ENCODE measurements at regions not wholly inside any gene's neighbourhood (a gene's known extent, or its start where the extent isn't known, plus 50 kb on each side); places are given as distances from the start of the nearest gene placed in this dataset.

DNA sequence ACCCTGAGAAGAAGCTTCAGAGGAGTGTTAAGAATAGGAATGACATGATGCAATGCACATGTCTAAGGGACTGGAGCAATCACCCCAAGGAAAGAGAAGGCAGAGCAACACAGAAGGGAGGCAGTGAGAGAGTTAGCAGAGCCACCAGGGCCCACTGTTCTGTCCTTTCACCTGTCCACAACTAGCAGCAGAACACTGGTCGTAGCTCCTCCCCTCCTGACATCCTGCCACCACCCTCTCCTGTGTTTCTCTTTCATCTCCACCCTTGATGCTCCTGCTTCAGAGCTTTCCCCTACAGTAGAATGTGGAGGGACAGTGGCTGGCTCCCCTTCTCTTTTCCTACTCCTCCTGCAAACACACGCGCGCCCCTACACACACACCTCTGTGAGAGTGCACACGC is 483.4 kb upstream of the KIF2A start:
- no peak for FAIRE-seq
- no peak for DNase-seq (ENCODE audit: low spot score)

DNA sequence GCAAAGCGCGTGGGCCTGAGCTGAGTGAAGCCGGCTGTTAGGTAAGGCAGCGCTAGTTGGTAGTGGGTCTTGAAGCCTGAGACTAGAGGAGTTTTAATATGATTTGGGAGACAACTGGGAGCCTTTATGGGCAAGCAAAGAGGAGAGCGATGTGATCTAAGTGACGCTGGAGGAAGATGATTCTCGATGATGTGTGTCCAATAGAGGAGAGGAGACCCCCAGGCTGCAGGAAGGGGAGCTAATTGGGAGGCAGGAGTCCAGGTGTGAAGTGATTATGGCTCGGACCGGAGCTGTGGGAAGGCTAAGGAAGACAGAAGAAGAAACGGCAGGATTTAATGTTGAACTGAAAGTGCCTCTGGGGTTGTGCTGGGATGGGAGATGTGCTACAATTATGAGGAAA is 482.9 kb upstream of the KIF2A start:
- FAIRE-seq (no peak), DNase-seq (ENCODE audit: low spot score) (no peak)

DNA sequence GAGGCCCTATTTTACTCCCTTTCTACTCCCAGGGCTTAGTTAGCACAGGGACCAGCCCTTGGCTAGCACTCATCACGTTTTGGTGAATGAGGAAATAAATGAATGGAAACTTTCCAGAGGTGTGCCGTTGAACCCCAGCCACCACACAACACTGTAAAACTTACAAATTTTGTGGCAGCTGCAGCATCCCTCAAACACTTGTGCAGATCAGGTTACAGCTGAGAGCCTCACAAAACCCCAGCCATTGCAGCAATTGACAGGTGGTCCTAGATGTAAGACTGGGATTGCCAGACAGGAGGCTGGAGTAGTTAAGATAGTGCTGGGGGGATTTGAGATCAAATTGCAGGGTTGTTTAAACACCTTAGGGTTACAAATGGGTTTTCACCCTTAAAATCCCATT is 482.2 kb upstream of the KIF2A start:
- FAIRE-seq (no peak), DNase-seq (ENCODE audit: low spot score) (no peak)

DNA sequence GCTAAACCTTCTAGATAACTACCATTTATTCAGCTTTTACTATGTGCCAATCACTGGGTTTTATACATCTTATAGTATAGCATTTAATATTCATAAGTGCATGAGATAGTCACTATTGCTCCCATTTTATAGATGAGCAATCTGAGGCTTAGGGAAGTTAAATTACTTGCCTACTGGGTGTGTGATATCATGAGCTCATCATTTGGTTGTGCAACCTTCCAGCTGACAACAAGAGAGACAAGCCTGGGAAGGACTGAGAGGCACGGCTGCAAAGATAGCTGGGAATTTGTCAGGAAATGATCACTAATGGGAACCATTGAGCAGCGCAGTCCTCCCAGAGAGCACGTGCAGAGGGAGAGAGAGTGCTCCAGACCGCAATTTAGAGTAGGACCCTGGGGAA is 481.6 kb upstream of the KIF2A start:
- DNase-seq (ENCODE audit: low spot score), result no peak
- no peak for FAIRE-seq

DNA sequence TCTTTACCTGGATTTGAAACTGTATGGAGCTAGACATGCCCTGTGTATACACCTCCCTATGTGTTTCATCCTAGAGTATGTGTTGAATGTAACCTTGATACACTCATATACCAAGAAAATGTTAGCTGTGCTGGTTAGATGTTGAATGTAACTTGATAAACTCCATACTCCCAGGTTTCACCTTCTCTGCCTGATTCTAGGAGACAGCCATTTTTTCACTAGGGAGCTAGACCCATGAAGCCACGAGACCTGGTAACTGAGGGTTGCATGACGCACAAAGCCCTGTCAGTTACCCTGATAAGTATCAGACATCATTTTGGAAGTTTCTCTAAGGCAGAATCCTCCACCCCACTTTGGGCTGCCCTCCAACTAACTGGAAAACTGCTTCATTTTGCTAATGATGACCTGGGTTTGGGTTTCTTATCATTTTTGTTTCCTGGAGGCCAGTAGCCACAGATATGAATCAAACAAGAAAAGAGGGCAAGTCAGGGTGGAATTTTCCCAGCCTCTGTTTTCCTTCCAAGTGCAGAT is 478.5 kb upstream of the KIF2A start:
- FAIRE-seq (no peak), DNase-seq (ENCODE audit: low spot score) (no peak)

DNA sequence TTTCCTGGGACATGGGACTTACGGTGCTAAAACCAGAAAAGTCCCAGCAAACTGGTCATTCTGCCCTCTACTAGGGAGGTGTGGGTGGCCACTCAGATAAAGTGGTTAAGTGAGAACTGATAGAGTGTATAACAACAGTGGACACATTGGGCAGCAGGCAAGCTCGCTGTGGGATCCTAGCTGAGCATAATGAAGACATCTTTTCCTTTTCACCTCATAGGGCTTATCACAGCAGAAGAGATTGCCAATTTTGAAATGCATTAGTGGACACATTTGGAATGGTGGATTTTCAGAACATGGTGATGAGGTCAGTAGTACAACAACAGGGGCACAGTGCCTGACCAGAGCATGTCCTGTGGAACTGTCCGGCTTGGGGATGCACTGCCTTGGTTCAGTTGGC is 477.1 kb upstream of the KIF2A start:
- FAIRE-seq, result no peak
- no peak for DNase-seq (ENCODE audit: low spot score)

DNA sequence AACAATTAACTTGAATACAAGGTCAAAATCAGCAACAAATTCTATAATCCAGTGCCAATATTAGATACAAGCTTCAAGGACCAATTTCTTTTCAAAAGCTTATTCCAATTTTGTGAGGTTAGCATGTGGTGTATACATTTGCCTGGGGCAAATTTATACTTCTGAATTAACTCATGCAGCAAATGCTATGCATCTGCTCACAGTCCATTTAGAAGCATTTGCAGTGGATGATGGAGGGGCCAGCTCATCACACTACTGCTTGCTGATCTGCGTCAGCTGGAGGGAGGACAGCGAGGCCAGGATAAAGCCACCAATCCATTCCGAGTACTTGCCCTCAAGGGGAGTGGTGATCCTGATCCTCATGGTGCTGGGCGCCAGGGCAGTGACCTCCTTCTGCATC is 474.3 kb upstream of the KIF2A start:
- peak; percentile 23 for FAIRE-seq
- DNase-seq (ENCODE audit: low spot score), result no peak

DNA sequence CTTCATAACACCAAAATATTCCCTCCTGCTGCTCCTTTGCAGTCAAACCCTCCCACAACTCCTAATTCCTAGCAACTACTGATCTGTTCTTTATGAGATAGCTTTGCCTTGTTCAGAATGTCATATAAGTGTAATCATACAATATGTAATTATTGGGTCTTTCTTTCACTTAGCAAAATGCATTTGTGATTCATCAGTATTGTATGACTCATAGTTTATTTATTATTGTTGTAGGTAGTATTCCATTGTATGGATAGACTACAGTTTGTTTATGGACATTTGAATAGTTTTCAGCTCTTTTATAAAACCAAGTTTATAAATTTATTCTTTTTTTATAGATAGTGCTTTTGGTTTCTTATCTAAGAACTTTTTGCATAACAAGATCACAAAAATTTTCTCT is 468.2 kb upstream of the KIF2A start:
- FAIRE-seq, result no peak
- no peak for DNase-seq (ENCODE audit: low spot score)

DNA sequence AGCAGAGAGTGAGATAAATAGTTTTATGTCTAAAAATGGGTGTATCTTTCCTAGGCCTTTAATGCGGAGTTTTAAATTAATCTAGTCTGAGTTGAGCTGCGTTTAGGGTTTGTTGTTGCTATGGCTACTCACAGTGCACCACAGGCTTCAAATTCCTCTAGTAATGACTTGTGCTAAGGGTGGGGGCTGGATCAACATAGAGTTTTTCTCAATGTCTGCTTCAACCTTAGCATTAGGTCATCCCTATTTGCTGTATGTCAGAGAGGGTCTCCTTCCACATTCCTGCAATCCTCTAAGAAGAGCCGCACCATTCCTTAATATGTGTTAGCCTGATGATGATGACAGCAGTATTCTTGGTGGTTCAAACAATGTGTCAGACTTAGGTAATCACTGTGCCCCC is 465.6 kb upstream of the KIF2A start:
- peak; percentile 27 for DNase-seq (ENCODE audit: low spot score)
- FAIRE-seq, result peak; percentile 35

DNA sequence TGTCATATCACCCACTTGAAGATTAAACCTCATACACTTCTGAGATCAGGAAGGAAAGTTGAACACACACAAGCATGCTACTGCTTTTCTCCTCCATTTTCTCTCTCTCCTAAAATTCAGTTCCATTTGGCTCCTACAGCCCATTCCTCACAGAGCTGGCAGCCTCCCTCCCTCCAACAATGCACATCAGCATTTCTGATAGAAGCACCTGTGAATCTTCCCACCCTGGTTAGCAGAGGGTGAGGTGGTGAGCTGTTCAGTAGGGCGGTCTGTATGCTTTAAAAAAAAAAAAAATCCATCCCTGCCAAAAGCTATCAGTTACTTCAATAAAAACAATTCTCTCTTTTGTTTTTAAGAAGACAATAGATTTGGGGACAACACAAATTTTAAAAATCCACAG is 463.2 kb upstream of the KIF2A start:
- no peak for FAIRE-seq

DNA sequence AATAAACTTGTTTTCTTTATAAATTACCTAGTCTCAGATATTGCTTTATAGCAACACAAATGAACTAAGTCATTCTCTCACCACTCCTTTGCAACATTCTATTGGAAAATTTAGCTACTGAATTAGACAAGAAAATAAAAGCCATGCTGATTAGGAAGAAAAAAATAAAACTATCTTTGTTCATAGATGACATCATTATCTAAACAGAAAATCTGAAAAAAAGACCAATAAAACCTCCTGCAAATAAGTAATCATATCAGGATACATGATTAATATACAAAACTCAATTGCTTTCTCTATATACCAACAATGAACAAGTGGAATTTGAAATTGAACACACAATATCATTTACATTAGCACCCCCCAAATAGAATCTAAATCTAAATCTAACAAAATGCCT is 455.3 kb upstream of the KIF2A start:
- FAIRE-seq (no peak), DNase-seq (ENCODE audit: low spot score) (no peak)

More for the DNA sequence above, 463.2 kb upstream of the KIF2A start:
- no peak for DNase-seq (ENCODE audit: low spot score)

DNA sequence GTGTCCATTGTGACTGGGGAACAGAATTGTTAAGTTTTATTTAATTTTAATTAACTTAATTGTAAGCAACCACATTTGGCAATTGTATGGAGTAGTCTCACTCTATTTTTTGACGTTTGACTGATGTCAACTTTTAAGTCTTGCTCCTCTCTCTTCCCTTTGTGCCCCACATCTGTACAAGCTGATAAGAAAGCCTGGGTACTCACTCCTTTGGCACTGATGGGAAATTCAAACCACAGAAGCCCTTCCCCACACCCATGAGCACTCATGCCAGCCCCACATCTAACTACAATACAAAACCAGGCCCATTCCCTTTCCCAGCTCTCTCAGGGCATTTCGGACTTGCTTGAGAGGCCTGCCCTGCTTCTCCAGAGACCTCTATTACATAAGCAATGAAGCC is 451.5 kb upstream of the KIF2A start:
- FAIRE-seq (no peak), DNase-seq (ENCODE audit: low spot score) (no peak)

DNA sequence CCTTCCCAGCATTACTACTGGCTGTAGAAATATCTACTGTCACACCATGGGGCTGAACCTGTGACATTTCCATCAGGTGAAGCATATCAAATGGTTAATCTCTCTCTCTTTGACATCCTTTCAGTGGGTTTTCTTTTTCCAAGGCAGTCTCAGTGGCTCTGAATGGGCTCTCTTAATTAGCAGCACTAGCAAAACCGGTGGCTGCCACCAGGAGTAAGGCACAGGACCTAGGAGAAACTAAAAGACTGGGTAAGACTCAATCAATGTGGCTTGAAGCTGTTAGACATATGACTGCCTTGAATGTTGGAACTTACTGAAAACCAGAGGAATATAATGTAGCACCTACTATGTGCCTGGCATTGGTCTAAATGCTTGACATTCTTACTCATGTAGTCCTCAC is 445.0 kb upstream of the KIF2A start:
- no peak for FAIRE-seq

DNA sequence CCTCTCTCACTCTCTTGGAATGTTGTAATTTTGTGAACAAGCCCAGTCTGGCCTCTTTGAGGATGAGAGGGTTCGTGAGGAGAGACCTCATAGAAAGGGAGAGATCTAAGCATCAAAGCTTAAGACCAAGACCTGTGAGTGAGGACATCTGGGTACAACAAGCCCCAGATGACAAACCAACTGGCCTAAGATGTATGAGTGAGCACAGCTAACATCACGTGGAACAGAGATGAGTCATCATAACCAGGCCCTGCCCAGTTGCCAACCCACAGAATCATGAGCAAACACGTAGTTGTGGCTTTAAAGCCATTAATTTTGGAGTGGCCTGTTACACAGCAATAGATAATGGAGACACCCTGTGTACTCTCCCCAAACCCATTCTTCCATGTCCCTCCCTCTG is 439.1 kb upstream of the KIF2A start:
- DNase-seq (ENCODE audit: low spot score) (peak; percentile 79), FAIRE-seq (peak; percentile 69)

More for the DNA sequence above, 445.0 kb upstream of the KIF2A start:
- no peak for DNase-seq (ENCODE audit: low spot score)

DNA sequence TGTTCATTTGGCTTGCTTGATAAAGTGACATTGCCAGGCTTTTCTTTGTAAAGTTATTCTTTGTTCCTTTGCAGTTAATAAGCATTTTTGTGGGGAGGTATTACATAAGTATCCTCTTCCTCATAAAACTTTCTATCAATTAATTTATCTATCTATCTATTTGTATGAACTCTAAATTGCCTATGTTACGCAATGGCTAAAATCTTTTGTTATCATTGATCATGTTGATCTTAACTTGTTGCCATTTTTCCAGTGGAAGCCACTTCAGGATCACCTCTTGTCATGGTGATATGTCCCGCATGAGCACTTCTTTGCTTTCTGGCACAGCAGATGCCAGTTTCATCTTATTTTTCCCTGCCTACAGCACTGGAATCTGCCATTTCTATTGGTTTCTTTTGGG is 436.7 kb upstream of the KIF2A start:
- no peak for FAIRE-seq
- DNase-seq (ENCODE audit: low spot score), result no peak

DNA sequence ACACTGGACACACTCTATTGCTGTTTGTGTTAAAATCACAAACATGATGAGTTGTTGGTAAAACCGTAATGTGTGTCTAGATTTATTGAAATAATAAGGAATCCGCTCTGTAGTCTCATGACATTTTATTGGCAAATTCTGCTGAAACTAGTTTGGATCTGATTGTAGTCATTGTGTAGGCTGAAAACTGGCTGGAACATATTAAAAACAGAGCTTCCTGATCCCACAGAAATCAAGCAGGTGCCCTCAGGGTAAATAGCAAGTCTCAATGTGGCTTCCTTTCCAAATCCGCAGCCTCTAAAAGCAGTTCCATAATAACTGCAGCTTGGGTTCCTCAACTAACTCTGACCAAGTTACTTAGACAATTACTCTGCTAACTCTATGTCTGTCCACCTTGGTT is 427.5 kb upstream of the KIF2A start:
- no peak for DNase-seq (ENCODE audit: low spot score)
- no peak for FAIRE-seq

DNA sequence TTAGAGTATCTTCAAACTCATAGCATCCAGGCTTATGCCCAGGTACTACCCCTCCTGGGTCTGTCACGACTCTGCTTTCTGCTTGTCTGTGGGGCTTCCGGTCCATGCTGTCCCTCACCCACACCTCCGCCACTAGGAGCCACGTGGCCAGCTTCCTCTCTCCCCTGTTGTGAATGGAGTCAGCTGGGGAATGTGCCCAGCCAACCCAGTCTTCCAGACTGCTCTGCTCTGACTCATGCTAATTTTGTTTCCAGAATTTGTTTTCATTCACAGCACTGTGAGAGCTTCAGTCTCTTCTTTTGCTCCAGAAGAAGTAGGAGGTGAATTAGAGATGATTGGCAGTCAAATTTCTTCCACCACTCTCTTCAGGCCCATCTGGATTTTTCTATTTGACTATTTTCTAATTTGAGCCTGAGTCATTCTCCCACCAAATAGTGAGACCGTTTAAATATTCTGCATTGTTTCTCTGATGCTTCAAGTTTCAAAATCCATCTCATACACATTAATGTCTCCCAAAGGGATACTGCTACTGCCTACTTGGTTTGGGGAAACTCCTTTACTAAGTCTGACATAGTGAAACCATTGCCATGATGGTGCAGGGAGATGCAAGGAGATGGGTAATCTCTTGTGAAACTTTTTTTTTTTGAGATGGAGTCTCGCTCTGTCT is 424.1 kb upstream of the KIF2A start:
- DNase-seq (ENCODE audit: low spot score), result peak; percentile 73
- FAIRE-seq, result peak; percentile 79

DNA sequence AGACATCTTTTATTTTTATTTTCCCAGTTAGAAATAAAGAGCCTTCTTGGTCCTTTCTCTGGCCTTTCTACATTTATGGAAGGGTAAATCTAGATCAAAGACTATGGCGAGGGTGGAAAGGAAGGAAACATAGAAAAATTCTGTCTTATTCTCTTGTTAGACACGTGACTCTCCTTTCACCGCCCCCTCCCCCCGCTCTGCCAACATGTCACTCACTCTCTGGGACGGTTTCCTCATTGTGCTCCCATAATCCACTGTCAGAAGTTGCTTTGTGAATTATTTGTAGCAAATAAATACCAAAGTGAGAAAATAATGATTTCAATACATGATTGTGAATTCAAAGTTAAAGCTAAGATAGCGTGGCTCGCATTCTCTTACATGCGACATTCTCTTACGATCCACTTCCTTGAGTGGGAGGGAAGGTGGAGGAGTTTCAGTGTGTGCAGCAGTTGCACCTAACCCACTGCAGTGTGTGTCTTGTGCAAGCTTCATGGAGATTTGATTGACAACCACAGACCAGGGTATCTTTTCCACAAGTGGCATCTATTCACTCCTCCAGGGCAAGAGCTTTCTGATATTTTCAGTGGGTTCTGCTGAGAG is 423.0 kb upstream of the KIF2A start:
- FAIRE-seq (no peak), DNase-seq (ENCODE audit: low spot score) (no peak)

DNA sequence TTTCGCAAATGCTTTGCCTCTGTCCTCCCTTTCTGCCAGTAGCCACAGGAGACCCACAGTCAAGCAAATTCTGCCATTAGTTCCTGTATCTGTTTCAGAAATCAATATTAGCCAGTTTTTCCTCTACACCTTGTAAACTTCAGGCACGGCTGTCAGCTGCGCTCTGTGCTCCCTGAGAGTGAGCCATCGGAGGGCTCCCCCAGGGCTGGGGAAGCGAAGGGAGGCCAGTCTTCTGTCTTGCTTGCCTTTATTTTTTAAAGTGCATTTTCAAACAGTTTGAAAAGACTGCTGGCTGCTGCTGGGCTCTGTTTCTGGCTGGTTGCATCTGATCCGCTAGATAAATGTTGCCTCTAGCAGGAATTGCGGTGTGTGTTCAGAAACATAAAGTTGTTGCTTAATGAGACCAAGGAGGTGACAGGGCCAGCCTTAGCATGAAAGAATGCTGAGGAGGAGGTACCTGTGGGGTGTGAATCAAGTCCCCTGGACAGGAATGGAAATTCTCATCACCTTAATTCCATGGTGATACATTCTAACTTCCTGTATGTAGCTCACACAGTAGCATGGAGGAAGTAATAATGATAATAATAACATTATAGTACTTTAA is 421.7 kb upstream of the KIF2A start:
- no peak for DNase-seq (ENCODE audit: low spot score)
- no peak for FAIRE-seq

DNA sequence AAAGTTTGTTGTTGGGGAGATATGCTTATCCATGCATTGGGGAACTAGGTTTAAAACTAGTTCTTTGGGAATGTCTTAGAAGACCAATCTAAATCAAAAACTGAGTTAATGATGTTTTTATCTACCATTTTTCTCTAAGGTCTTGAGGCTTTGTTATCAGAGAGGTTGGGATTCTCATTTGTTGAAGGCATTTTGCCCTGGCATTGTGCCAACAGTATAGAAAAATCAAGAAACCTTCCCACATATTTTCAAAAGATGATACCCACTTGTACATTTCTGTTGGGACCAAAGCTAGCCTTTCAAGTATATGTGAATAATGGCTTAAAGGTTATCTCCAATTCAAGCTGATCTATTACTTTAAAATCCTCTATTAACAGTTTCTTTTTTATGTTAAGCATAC is 419.8 kb upstream of the KIF2A start:
- FAIRE-seq (no peak), DNase-seq (ENCODE audit: low spot score) (no peak)

DNA sequence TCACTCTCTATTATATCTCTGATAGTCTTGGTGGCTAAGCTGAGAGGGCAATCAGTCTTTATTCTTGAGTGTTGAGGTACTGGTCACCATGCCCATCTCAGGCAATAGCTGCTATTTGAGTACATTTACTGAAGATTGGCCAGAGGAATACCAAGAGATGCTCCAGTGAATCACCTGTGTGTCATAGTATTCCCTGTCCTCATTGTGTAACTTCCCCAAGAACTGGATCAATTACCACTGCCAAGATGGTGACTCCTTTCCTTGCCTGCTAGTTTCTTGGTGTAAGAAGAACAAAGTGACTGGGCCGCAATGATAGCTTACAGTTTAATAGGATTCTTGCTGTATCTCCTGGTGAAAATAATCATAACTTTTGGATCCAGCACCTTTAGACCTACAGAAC is 418.7 kb upstream of the KIF2A start:
- FAIRE-seq (no peak), DNase-seq (ENCODE audit: low spot score) (no peak)

DNA sequence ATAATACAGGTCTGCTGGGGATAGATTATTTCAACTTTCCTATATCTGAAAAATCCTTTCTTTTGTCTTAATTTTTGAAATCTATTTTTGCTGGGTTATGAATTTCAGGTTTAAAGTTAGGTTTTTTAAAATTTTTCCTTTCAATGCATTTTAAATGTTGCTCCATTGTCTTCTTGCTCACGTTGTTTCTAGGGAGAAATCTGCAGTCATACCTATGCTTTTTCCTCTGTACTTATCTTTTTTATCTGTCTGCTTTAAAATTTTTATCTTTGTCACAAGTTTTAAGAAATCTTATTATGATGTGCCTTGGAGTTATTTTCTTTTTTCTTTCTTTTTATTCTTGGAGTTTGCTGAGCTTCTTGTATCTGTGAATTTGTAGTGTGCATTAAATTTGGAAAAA is 412.0 kb upstream of the KIF2A start:
- FAIRE-seq (no peak), DNase-seq (ENCODE audit: low spot score) (no peak)

DNA sequence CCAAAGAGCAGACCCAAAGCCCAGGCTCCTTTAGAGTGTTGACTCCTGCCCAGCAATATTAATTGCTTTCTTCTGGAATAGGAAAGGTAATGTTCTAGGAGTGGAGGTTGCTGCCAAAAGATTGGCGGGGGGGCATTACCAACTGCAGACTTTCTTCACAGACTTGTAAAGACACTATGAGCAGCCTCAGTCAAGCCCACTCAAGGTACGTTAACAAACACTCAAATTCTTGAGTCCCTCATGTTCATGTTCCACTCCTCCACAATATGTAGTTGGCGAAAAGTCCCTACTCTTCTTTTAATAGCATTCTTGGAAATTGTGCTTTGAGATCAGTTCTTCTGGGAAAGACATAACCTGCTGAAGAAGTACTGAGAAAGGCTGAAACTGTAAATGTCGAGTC is 409.2 kb upstream of the KIF2A start:
- DNase-seq (ENCODE audit: low spot score) (no peak), FAIRE-seq (no peak)
